ENCODE measurements at regions not wholly inside any gene's neighbourhood (a gene's known extent, or its start where the extent isn't known, plus 50 kb on each side); places are given as distances from the start of the nearest gene placed in this dataset.

- Histone ChIP-seq H2BK15ac (ENCODE audit: low read depth, low read length) (no peak overlapping the region), H3K9ac (ENCODE audit: low read depth, low read length) (no peak overlapping the region), H3K36me3 (ENCODE audit: control insufficient read depth, insufficient read depth, low read length) (no peaks in the 10 kb centered on the region), H4K8ac (ENCODE audit: low read depth in 2 of 2, low read length in 2 of 2) (no peak overlapping the region), H3K14ac (replicated peaks; ENCODE audit: low read depth, low read length) (no peak overlapping the region), H3K27me3 (ENCODE audit: control insufficient read depth, insufficient read depth, low read length) (no peaks in the 10 kb centered on the region), H2BK5ac (ENCODE audit: low read depth, low read length, poor library complexity, severe bottlenecking) (no peak overlapping the region), H3K4me2 (ENCODE audit: low read depth, low read length) (no peak overlapping the region), H3K79me1 (ENCODE audit: low read depth in 1 of 2, low read length in 2 of 2) (no peaks in the 10 kb centered on the region), H2BK120ac (ENCODE audit: low read depth, low read length) (no peak overlapping the region), H3K18ac (ENCODE audit: low read depth, low read length) (no peak overlapping the region), H4K20me1 (ENCODE audit: insufficient read depth, low read length) (no peaks in the 10 kb centered on the region), H4K91ac (ENCODE audit: insufficient read depth, low read depth, low read length) (no peak overlapping the region), H2BK20ac (ENCODE audit: low read depth, low read length) (no peak overlapping the region), H2AFZ (replicated peaks; ENCODE audit: low read length, poor library complexity) (no peak overlapping the region), H2AK9ac (replicated peaks; ENCODE audit: low read depth, low read length, poor library complexity) (no peak overlapping the region), H2AK5ac (ENCODE audit: low read depth, low read length) (no peak overlapping the region), H3K4ac (ENCODE audit: low read depth, low read length) (no peak overlapping the region), H3K27ac (ENCODE audit: insufficient read depth, low read length) (no peak overlapping the region), H4K5ac (ENCODE audit: low read depth, low read length) (no peak overlapping the region), H3K4me3 (ENCODE audit: insufficient read depth, low read depth, low read length) (no peak overlapping the region), H3K9me3 (ENCODE audit: control insufficient read depth, insufficient read depth, low read length) (no peaks in the 10 kb centered on the region; the same call in 1 of the 2 replicates), H3K56ac (ENCODE audit: extremely low read depth, insufficient read depth, low read length) (no peak overlapping the region), H3K23ac (ENCODE audit: low read depth, low read length) (no peak overlapping the region), H3K4me1 (ENCODE audit: control insufficient read depth, insufficient read depth, low read length) (no peaks in the 10 kb centered on the region), H3K9me1 (ENCODE audit: insufficient read depth, low read length) (no peaks in the 10 kb centered on the region)
- no CpG with 5 or more reads among the region's 7 CpGs for WGBS, 2 experiments (ENCODE audit: extremely low coverage in 2 of 2, insufficient read length in 1 of 2)
- ATAC-seq (ENCODE audit: low read depth) (peak; percentile 81), DNase-seq (peak; percentile 87)
- in situ Hi-C loops (cut with MboI; ENCODE audit: low sequenced_read_pairs) = no loop called here
- ChIA-PET POLR2A (ENCODE audit: unreplicated experiment) (no interaction called here), CTCF (interaction anchor here (1.7 kb wide), 1 partner anchor 23 kb away, joined by 5 read pairs; no protein-coding TSS in a partner anchor)
- BruUV-seq (replicated peaks) = no TSS peak
- TF ChIP-seq USF2 (IDR thresholded peaks at IDR 0.05; ENCODE audit: low read depth, low read length) (peak; percentile 17; the same call in 1 of the 2 replicates), FOS (IDR thresholded peaks at IDR 0.05; ENCODE audit: low read depth, low read length) (peak; percentile 75), BHLHE40 (IDR thresholded peaks at IDR 0.05; ENCODE audit: low read depth, low read length) (peak; percentile 71), RCOR1 (IDR thresholded peaks at IDR 0.05; ENCODE audit: insufficient replicate concordance, low read length) (no peak), NFE2L2 (IDR thresholded peaks at IDR 0.05; ENCODE audit: low read depth, low read length) (no peak), RFX5 (IDR thresholded peaks at IDR 0.05; ENCODE audit: low read depth, low read length) (no peak), MXI1 (IDR thresholded peaks at IDR 0.05; ENCODE audit: borderline replicate concordance, low read depth, low read length) (0 out of 2 replicates have a peak, but pooled peaks have one; percentile 43), SMC3 (IDR thresholded peaks at IDR 0.05; ENCODE audit: low read depth, low read length) (no peak), CTCF (conservative IDR thresholded peaks at IDR 0.05; ENCODE audit: low read depth, low read length) (no peak), CEBPB (IDR thresholded peaks at IDR 0.05; ENCODE audit: low read depth, low read length) (peak; percentile 26; the same call in 1 of the 2 replicates)
- intact Hi-C loops (cut with micrococcal nuclease) = loop anchor here (5.0 kb wide), 1 partner anchor 292 kb away; the partner anchor contains the start of gene CDH11
- dilution Hi-C loops (cut with HindIII; ENCODE audit: low sequenced_read_pairs, unreplicated experiment) = no loop called here
Measured at GRCh38 chr16:65414284-65414984, 292.6 kb upstream of the CDH11 start.
